SHP77 treated with DMSO at 0.1 percent for 48 hours (cell line): ENCODE measurements at regions not wholly inside any gene's neighbourhood (a gene's known extent, or its start where the extent isn't known, plus 50 kb on each side); places are given as distances from the start of the nearest gene placed in this dataset.
A peak's percentile ranks its signal among the peaks of the same experiment; 100 is the strongest.

Source experiments
- DNase-seq: peaks from one replicate; lab custom pipeline; 2025; lab: John Stamatoyannopoulos, UW

GRCh38 chr2:6288791-6289190 is 576.9 kb downstream of the CMPK2 start:
- DNase-seq = no peak

GRCh38 chr2:6290217-6291015 is 575.3 kb downstream of the CMPK2 start:
- DNase-seq = peak; percentile 11

- DNase-seq = no peak
Measured at GRCh38 chr2:6294791-6295190, 570.9 kb downstream of the CMPK2 start.

GRCh38 chr2:6297238-6297637 is 568.5 kb downstream of the CMPK2 start:
- DNase-seq = no peak

- no peak for DNase-seq
Measured at GRCh38 chr2:6301426-6301825, 564.3 kb downstream of the CMPK2 start.

GRCh38 chr2:6308986-6309385 is 556.7 kb downstream of the CMPK2 start:
- DNase-seq = no peak

GRCh38 chr2:6309415-6310255 is 556.1 kb downstream of the CMPK2 start:
- DNase-seq = no peak

GRCh38 chr2:6310256-6311215 is 555.2 kb downstream of the CMPK2 start:
- peak; percentile 11 for DNase-seq

GRCh38 chr2:6312367-6312766 is 553.3 kb downstream of the CMPK2 start:
- no peak for DNase-seq

- no peak for DNase-seq
Measured at GRCh38 chr2:6314218-6314960, 551.3 kb downstream of the CMPK2 start.

- no peak for DNase-seq
Measured at GRCh38 chr2:6325616-6326015, 540.1 kb downstream of the CMPK2 start.

- no peak for DNase-seq
Measured at GRCh38 chr2:6326958-6327357, 538.7 kb downstream of the CMPK2 start.

GRCh38 chr2:6336752-6337471 is 528.8 kb downstream of the CMPK2 start:
- DNase-seq = no peak

- no peak for DNase-seq
Measured at GRCh38 chr2:6337472-6337820, 528.3 kb downstream of the CMPK2 start.

- no peak for DNase-seq
Measured at GRCh38 chr2:6341588-6342129, 524.0 kb downstream of the CMPK2 start.

GRCh38 chr2:6342273-6342920 is 523.3 kb downstream of the CMPK2 start:
- no peak for DNase-seq

GRCh38 chr2:6343076-6343475 is 522.6 kb downstream of the CMPK2 start:
- DNase-seq = no peak

- no peak for DNase-seq
Measured at GRCh38 chr2:6352247-6352646, 513.5 kb downstream of the CMPK2 start.

- peak; percentile 33 for DNase-seq
Measured at GRCh38 chr2:6352906-6353515, 512.7 kb downstream of the CMPK2 start.

- no peak for DNase-seq
Measured at GRCh38 chr2:6353669-6354068, 512.0 kb downstream of the CMPK2 start.
